ENCODE measurements at regions not wholly inside any gene's neighbourhood (a gene's known extent, or its start where the extent isn't known, plus 50 kb on each side); places are given as distances from the start of the nearest gene placed in this dataset.

DNA sequence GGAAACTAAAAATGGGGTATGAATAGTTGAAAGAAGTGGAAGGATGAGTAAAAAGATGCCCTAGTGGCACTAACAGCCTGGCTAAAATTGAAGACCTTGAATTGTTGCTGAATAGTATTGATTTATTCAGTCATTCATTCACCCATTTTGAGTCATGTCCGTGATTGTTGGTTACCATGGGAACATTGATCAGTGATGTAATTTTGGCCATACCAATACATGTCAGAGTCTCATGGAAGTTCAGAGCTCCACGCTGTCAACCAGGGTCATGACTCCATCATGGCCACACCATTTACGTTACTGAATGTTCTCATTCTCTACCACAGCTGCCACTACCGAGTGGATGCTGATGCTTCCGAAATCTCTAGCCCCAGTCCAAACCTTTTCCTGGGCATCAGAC lies 62.5 kb upstream of the FOXE1 start:
- no peak overlapping the region for H2AK5ac ChIP-seq (ENCODE audit: insufficient read length, low read length)
- peaks cover 0 to 2% (median 0%) of the 10 kb centered on the region in 3 experiments; a peak in 2 of 7 replicates for H3K36me3 Mint-ChIP-seq (ENCODE audit: insufficient read depth in 1 of 3, low read depth in 3 of 3)
- TF ChIP-seq, protein P1, sequence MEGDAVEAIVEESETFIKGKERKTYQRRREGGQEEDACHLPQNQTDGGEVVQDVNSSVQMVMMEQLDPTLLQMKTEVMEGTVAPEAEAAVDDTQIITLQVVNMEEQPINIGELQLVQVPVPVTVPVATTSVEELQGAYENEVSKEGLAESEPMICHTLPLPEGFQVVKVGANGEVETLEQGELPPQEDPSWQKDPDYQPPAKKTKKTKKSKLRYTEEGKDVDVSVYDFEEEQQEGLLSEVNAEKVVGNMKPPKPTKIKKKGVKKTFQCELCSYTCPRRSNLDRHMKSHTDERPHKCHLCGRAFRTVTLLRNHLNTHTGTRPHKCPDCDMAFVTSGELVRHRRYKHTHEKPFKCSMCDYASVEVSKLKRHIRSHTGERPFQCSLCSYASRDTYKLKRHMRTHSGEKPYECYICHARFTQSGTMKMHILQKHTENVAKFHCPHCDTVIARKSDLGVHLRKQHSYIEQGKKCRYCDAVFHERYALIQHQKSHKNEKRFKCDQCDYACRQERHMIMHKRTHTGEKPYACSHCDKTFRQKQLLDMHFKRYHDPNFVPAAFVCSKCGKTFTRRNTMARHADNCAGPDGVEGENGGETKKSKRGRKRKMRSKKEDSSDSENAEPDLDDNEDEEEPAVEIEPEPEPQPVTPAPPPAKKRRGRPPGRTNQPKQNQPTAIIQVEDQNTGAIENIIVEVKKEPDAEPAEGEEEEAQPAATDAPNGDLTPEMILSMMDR (conservative IDR thresholded peaks at IDR 0.05), result no peak
- H2AFZ ChIP-seq (ENCODE audit: low read length), result no peak overlapping the region
- H3K27me3 Mint-ChIP-seq (ENCODE audit: low read depth), result peaks cover 16% of the 10 kb centered on the region
- WGBS (ENCODE audit: extremely low coverage, insufficient read length, low lambda C conversion rate), result no CpG with 5 or more reads among the region's 5 CpGs
- no peak overlapping the region for H4K91ac ChIP-seq (ENCODE audit: insufficient read length, low read depth, low read length)
- H2BK20ac ChIP-seq (ENCODE audit: low read depth, low read length, poor library complexity, severe bottlenecking), result no peak overlapping the region
- no peak overlapping the region for H2BK5ac ChIP-seq (ENCODE audit: insufficient read length, low read length)
- no peak overlapping the region for H3K4ac ChIP-seq (ENCODE audit: low read depth, low read length)
- no peak overlapping the region for H4K8ac ChIP-seq (replicated peaks; ENCODE audit: insufficient read length, low read depth, low read length)
- DNase-seq, result no peak
- no peak overlapping the region for H2BK15ac ChIP-seq (ENCODE audit: low read depth, low read length)
- H2BK120ac ChIP-seq (ENCODE audit: low read depth, low read length, poor library complexity, severe bottlenecking), result no peak overlapping the region
- no peak overlapping the region for H3K23ac ChIP-seq (ENCODE audit: insufficient read length, low read depth, low read length)
- H3K4me2 ChIP-seq (ENCODE audit: insufficient read depth, insufficient read length, low read length), result no peak overlapping the region
- H3K9me3 ChIP-seq (ENCODE audit: control insufficient read depth, low read depth, low read length), result no peaks in the 10 kb centered on the region
- H3K14ac ChIP-seq (ENCODE audit: insufficient read depth, low read length), result no peak overlapping the region
- no peak overlapping the region for H2BK12ac ChIP-seq (ENCODE audit: insufficient read length, low read depth, low read length)
- H3K79me2 ChIP-seq (ENCODE audit: insufficient read depth, low read length), result no peaks in the 10 kb centered on the region
- H4K5ac ChIP-seq (ENCODE audit: insufficient read length, low read depth, low read length), result no peak overlapping the region
- no peak overlapping the region for H3K4me3 Mint-ChIP-seq
- no peak overlapping the region for H3K27ac Mint-ChIP-seq
- no peaks in the 10 kb centered on the region for H3K4me1 ChIP-seq (ENCODE audit: insufficient read depth, low read length)
- no peak overlapping the region for H3K9ac ChIP-seq (ENCODE audit: extremely low read depth, insufficient read length, low read length)
- H3K23me2 ChIP-seq (ENCODE audit: insufficient read length, low read depth, low read length, poor library complexity, severe bottlenecking), result no peaks in the 10 kb centered on the region
- no peak overlapping the region for H3K27ac ChIP-seq (ENCODE audit: insufficient read length, low read depth, low read length)
- peaks cover 2 to 3% of the 10 kb centered on the region in 2 experiments; a peak in 4 of 5 replicates for H3K9me3 Mint-ChIP-seq
- H4K20me1 ChIP-seq (ENCODE audit: control insufficient read depth, insufficient read depth, insufficient read length), result no peaks in the 10 kb centered on the region
- H3K27me3 ChIP-seq (ENCODE audit: insufficient read depth, low read length), result no peaks in the 10 kb centered on the region
- peaks cover 0 to 5% of the 10 kb centered on the region in 2 experiments; a peak in 1 of 4 replicates for H3K4me1 Mint-ChIP-seq
- H3K79me1 ChIP-seq (ENCODE audit: insufficient read depth, low read depth, low read length, poor library complexity, severe bottlenecking), result no peaks in the 10 kb centered on the region
- H3T11ph ChIP-seq (ENCODE audit: low read length), result no peak overlapping the region
- no peak overlapping the region for H3K56ac ChIP-seq (ENCODE audit: insufficient read length, low read depth, low read length)
- no peak overlapping the region for H3K18ac ChIP-seq (ENCODE audit: insufficient read length, low read depth, low read length)
